Chondrocyte (in vitro differentiated cells): ENCODE measurements at regions not wholly inside any gene's neighbourhood (a gene's known extent, or its start where the extent isn't known, plus 50 kb on each side); places are given as distances from the start of the nearest gene placed in this dataset.

ENCODE experiments used
- DNase-seq: peaks from one replicate; pipeline ENCODE4 v3.0.0; 2021; ENCODE audit warnings: mixed read lengths, low spot score
- H3K27ac Mint-ChIP-seq: one replicate; pipeline ENCODE4 v1.8.0; 2021; ENCODE audit warnings: mild to moderate bottlenecking, moderate library complexity, mixed read lengths; ENCODE audit not compliant: unreplicated experiment
- H3K27me3 Mint-ChIP-seq: 2 replicates; pipeline ENCODE4 v1.8.0; 2021; ENCODE audit warnings: low read depth, mixed read lengths
- H3K36me3 Mint-ChIP-seq: 2 replicates; pipeline ENCODE4 v1.8.0; 2021; ENCODE audit warnings: low read depth, mixed read lengths
- H3K4me1 Mint-ChIP-seq: 2 replicates; pipeline ENCODE4 v1.8.0; 2021; ENCODE audit warnings: low read depth, mild to moderate bottlenecking, mixed read lengths
- H3K4me3 Mint-ChIP-seq: one replicate; pipeline ENCODE4 v1.8.0; 2021; ENCODE audit warnings: mild to moderate bottlenecking, moderate library complexity, mixed read lengths; ENCODE audit not compliant: unreplicated experiment
- H3K9me3 Mint-ChIP-seq: 2 replicates; pipeline ENCODE4 v1.8.0; 2021; ENCODE audit warnings: low read depth, mixed read lengths
- TF ChIP-seq, protein P1 (sequence below): fragments of 200-600 bp; sonication (generic); IDR thresholded peaks from 2 replicates; pipeline ENCODE4 v1.5.0; 2021; ENCODE audit warnings: antibody characterized with exemption, mild to moderate bottlenecking, moderate library complexity

GRCh38 chr3:10665592-10665991, 150.4 kb upstream of the SLC6A11 start:
- no peaks in the 10 kb centered on the region for H3K36me3 Mint-ChIP-seq
- peaks cover 61% of the 10 kb centered on the region for H3K27me3 Mint-ChIP-seq
- no peak overlapping the region for H3K4me3 Mint-ChIP-seq
- no peak overlapping the region for H3K27ac Mint-ChIP-seq
- TF ChIP-seq, protein P1, sequence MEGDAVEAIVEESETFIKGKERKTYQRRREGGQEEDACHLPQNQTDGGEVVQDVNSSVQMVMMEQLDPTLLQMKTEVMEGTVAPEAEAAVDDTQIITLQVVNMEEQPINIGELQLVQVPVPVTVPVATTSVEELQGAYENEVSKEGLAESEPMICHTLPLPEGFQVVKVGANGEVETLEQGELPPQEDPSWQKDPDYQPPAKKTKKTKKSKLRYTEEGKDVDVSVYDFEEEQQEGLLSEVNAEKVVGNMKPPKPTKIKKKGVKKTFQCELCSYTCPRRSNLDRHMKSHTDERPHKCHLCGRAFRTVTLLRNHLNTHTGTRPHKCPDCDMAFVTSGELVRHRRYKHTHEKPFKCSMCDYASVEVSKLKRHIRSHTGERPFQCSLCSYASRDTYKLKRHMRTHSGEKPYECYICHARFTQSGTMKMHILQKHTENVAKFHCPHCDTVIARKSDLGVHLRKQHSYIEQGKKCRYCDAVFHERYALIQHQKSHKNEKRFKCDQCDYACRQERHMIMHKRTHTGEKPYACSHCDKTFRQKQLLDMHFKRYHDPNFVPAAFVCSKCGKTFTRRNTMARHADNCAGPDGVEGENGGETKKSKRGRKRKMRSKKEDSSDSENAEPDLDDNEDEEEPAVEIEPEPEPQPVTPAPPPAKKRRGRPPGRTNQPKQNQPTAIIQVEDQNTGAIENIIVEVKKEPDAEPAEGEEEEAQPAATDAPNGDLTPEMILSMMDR: no peak
- no peak for DNase-seq
- H3K9me3 Mint-ChIP-seq: no peaks in the 10 kb centered on the region
- H3K4me1 Mint-ChIP-seq: no peaks in the 10 kb centered on the region

DNA sequence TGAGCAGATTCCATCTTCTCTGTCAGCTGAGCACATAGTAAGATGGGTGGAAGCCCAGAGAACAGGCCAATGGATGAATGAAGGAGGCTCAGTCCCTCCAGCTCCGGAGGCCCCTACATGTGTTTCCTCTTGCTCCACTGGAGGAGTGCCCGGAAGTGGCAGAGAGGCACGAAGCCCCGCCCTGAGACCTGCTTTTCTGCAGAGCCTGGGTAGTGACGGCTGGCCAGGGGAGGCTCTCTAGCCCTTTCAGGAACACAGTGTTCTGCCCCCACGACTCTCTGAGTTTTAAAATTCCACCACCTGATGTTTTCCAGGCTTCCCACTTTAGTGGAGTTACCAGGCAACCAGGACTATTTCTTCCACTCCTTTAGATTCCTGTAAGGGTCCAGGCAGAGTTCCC, 149.4 kb upstream of the SLC6A11 start:
- Mint-ChIP-seq H3K4me1 (no peaks in the 10 kb centered on the region), H3K4me3 (no peak overlapping the region), H3K9me3 (no peaks in the 10 kb centered on the region), H3K27me3 (peaks cover 56% of the 10 kb centered on the region), H3K27ac (no peak overlapping the region), H3K36me3 (no peaks in the 10 kb centered on the region)
- DNase-seq: no peak
- TF ChIP-seq, protein P1: no peak

- no peak for DNase-seq
- no peak overlapping the region for H3K4me3 Mint-ChIP-seq
- no peaks in the 10 kb centered on the region for H3K4me1 Mint-ChIP-seq
- TF ChIP-seq, protein P1: no peak
- no peaks in the 10 kb centered on the region for H3K36me3 Mint-ChIP-seq
- no peak overlapping the region for H3K27ac Mint-ChIP-seq
- peaks cover 55% of the 10 kb centered on the region for H3K27me3 Mint-ChIP-seq
- H3K9me3 Mint-ChIP-seq: no peaks in the 10 kb centered on the region
Observed at GRCh38 chr3:10667269-10667668, 148.8 kb upstream of the SLC6A11 start.

DNA sequence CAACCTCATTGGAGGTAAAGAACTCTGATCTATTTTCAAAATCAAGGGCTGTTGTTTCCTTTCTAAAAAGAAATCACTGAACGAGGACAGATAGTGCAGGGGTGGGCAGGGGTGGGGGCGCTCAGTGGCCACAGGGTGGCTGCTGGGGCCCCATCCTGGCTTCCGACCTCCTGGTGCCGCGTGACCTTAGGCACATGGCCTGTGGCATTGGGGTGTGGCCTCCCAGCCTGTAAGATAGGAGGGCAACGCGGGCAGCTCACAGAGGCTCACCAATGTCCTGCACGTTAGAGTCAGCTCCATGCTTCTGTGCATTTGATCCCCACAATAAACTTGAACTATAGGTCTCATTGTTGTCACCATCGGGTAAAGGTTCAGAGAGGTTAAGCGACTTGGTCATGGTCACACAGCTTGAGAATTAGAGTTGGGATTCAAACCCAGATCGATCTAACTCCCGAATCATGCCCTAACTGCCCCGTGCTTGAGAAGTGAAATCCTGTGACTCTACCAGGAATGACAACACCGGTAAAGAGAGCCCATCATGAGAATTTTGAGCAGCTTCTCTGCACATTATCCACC, 148.0 kb upstream of the SLC6A11 start:
- Mint-ChIP-seq H3K36me3 (no peaks in the 10 kb centered on the region), H3K9me3 (no peaks in the 10 kb centered on the region), H3K27ac (no peak overlapping the region), H3K4me1 (no peaks in the 10 kb centered on the region), H3K27me3 (peaks cover 53% of the 10 kb centered on the region), H3K4me3 (no peak overlapping the region)
- no peak for DNase-seq
- TF ChIP-seq, protein P1: no peak

DNA sequence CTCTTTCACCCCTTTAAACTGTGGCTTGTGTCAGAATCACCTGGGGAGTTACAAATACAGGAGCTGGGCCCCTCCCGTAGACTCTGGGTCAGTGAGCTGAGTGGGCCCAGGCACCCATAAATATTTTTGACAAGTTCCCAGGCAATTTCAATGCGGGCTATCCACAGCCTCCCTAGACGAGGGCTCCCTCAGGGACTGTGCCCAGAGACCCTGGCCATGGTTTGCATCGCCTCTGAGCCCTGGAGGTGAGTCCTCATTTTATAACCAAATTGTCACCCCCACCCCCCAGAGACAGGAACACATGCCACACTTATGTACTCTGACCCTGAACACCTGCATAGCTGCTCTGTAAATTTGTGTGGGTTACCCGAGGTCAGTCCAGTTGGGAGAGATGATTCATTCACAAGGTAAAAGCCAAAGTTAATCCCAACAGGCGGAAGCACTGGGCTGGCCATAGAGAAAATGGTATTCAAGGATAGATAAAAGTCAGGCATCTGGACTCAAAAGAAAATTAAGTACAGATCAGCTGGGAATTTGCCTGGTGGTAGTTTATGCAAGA, 146.5 kb upstream of the SLC6A11 start:
- no peaks in the 10 kb centered on the region for H3K36me3 Mint-ChIP-seq
- no peak for DNase-seq
- no peak overlapping the region for H3K4me3 Mint-ChIP-seq
- TF ChIP-seq, protein P1: no peak
- H3K9me3 Mint-ChIP-seq: no peaks in the 10 kb centered on the region
- H3K27me3 Mint-ChIP-seq: peaks cover 50% of the 10 kb centered on the region
- H3K27ac Mint-ChIP-seq: no peak overlapping the region
- H3K4me1 Mint-ChIP-seq: no peaks in the 10 kb centered on the region
